PC-3 (cell line): ENCODE measurements at regions not wholly inside any gene's neighbourhood (a gene's known extent, or its start where the extent isn't known, plus 50 kb on each side); places are given as distances from the start of the nearest gene placed in this dataset.

Experiments used
- EZH2 ChIP-seq: fragments of 300-600 bp; sonication (generic); IDR thresholded peaks from one replicate; pipeline ENCODE4 v1.6.1; 2017; ENCODE audit warnings: antibody characterized with exemption, mild to moderate bottlenecking, low read length; ENCODE audit not compliant: unreplicated experiment
- TF ChIP-seq, protein P1 (sequence below): fragments of 300-600 bp; sonication (generic); conservative IDR thresholded peaks from 2 replicates; pipeline ENCODE4 v1.5.1; 2017; ENCODE audit warnings: antibody characterized with exemption, low read depth, mild to moderate bottlenecking, low read length

DNA sequence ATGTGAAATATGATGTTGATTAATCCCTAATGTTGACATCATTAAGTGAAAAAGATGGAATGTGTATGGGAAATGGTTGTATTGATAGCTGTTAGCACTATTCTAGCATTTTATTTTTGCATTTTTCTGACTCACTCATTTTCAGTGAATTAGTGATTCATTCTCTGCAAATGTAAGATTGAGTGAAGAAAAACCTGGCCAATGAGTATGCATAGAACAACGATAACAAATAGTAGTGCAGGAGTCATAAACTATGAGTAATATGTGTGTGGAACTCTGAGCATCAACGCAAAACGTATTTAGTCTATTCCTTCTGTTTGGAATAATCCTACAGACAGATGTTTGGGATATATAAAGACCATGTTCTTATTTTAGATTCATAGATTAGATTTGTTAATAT, 76.3 kb upstream of the RTL1 start:
- TF ChIP-seq, protein P1, sequence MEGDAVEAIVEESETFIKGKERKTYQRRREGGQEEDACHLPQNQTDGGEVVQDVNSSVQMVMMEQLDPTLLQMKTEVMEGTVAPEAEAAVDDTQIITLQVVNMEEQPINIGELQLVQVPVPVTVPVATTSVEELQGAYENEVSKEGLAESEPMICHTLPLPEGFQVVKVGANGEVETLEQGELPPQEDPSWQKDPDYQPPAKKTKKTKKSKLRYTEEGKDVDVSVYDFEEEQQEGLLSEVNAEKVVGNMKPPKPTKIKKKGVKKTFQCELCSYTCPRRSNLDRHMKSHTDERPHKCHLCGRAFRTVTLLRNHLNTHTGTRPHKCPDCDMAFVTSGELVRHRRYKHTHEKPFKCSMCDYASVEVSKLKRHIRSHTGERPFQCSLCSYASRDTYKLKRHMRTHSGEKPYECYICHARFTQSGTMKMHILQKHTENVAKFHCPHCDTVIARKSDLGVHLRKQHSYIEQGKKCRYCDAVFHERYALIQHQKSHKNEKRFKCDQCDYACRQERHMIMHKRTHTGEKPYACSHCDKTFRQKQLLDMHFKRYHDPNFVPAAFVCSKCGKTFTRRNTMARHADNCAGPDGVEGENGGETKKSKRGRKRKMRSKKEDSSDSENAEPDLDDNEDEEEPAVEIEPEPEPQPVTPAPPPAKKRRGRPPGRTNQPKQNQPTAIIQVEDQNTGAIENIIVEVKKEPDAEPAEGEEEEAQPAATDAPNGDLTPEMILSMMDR: no peak
- TF ChIP-seq EZH2: no peak
